ENCODE measurements at regions not wholly inside any gene's neighbourhood (a gene's known extent, or its start where the extent isn't known, plus 50 kb on each side); places are given as distances from the start of the nearest gene placed in this dataset.

GRCh38 chr3:96646596-96646995, 167.8 kb upstream of the EPHA6 start:
- TF ChIP-seq CTCF (conservative IDR thresholded peaks at IDR 0.05; ENCODE audit: low read depth in 2 of 2) (no peak), JUNB (IDR thresholded peaks at IDR 0.05; ENCODE audit: unreplicated experiment) (no peak)
- TF ChIP-seq, protein P1, sequence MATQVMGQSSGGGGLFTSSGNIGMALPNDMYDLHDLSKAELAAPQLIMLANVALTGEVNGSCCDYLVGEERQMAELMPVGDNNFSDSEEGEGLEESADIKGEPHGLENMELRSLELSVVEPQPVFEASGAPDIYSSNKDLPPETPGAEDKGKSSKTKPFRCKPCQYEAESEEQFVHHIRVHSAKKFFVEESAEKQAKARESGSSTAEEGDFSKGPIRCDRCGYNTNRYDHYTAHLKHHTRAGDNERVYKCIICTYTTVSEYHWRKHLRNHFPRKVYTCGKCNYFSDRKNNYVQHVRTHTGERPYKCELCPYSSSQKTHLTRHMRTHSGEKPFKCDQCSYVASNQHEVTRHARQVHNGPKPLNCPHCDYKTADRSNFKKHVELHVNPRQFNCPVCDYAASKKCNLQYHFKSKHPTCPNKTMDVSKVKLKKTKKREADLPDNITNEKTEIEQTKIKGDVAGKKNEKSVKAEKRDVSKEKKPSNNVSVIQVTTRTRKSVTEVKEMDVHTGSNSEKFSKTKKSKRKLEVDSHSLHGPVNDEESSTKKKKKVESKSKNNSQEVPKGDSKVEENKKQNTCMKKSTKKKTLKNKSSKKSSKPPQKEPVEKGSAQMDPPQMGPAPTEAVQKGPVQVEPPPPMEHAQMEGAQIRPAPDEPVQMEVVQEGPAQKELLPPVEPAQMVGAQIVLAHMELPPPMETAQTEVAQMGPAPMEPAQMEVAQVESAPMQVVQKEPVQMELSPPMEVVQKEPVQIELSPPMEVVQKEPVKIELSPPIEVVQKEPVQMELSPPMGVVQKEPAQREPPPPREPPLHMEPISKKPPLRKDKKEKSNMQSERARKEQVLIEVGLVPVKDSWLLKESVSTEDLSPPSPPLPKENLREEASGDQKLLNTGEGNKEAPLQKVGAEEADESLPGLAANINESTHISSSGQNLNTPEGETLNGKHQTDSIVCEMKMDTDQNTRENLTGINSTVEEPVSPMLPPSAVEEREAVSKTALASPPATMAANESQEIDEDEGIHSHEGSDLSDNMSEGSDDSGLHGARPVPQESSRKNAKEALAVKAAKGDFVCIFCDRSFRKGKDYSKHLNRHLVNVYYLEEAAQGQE (IDR thresholded peaks at IDR 0.05; ENCODE audit: unreplicated experiment), result no peak
